Fibroblast of lung (primary cell): ENCODE measurements at regions not wholly inside any gene's neighbourhood (a gene's known extent, or its start where the extent isn't known, plus 50 kb on each side); places are given as distances from the start of the nearest gene placed in this dataset.
"Not testable (repeated sequence)": the region's sequence is repeated elsewhere in the genome, so short reads cannot be mapped to it uniquely, and the experiment has no call there.

Experiments used
- DNase-seq, 2 donors: peaks; one replicate each; pipeline versions ENCODE4 v3.0.0 to v3.0.0-alpha.2; 2010; ENCODE audit warnings: low read depth in 2 of 2
- H2AFZ ChIP-seq: 2 replicates; pipeline ENCODE4 v1.5.1; 2012; ENCODE audit warnings: low read length, control low read depth, inconsistent platforms
- H3K27ac ChIP-seq: 2 replicates; pipeline ENCODE4 v1.5.1; 2011; ENCODE audit warnings: low read length, control low read depth; ENCODE audit not compliant: insufficient read depth
- H3K27me3 ChIP-seq: 2 replicates; pipeline ENCODE4 v1.5.1; 2011; ENCODE audit warnings: mild to moderate bottlenecking, low read length; ENCODE audit not compliant: control insufficient read depth, insufficient read depth
- H3K36me3 ChIP-seq: 2 replicates; pipeline ENCODE4 v1.5.1; 2011; ENCODE audit warnings: low read length; ENCODE audit not compliant: control insufficient read depth, insufficient read depth
- H3K4me1 ChIP-seq: 2 replicates; pipeline ENCODE4 v1.5.1; 2011; ENCODE audit warnings: low read length; ENCODE audit not compliant: control insufficient read depth, insufficient read depth; ENCODE audit errors: extremely low read depth
- H3K4me2 ChIP-seq: 2 replicates; pipeline ENCODE4 v1.5.1; 2011; ENCODE audit warnings: low read length, control low read depth; ENCODE audit not compliant: insufficient read depth; ENCODE audit errors: extremely low read depth
- H3K4me3 ChIP-seq, 4 experiments: fragments of 200-600 bp in 1 of 4; sonication (generic) in 1 of 4; replicated peaks in 1 of 4; 2 replicates each; pipeline ENCODE4 v1.5.1; 2011 to 2016; ENCODE audit warnings: low read length in 4 of 4, low read depth in 3 of 4, mild to moderate bottlenecking in 3 of 4, control low read depth in 2 of 4, inconsistent platforms in 1 of 4, mixed read lengths in 1 of 4; ENCODE audit not compliant: insufficient read depth in 1 of 4; ENCODE audit errors: control extremely low read depth in 1 of 4
- H3K79me2 ChIP-seq: 2 replicates; pipeline ENCODE4 v1.5.1; 2012; ENCODE audit warnings: mild to moderate bottlenecking, low read length, inconsistent platforms; ENCODE audit not compliant: control insufficient read depth, insufficient read depth
- H3K9ac ChIP-seq: 2 replicates; pipeline ENCODE4 v1.5.1; 2011; ENCODE audit warnings: mild to moderate bottlenecking, low read length, control low read depth; ENCODE audit not compliant: insufficient read depth
- H3K9me3 ChIP-seq: 2 replicates; pipeline ENCODE4 v1.5.1; 2012; ENCODE audit warnings: low read depth, low read length; ENCODE audit not compliant: control insufficient read depth, insufficient read depth
- H4K20me1 ChIP-seq: 2 replicates; pipeline ENCODE4 v1.5.1; 2011; ENCODE audit warnings: low read length; ENCODE audit not compliant: control insufficient read depth, insufficient read depth; ENCODE audit errors: extremely low read depth
- EZH2 ChIP-seq: IDR thresholded peaks from 2 replicates; pipeline ENCODE4 v1.5.1; 2012; ENCODE audit warnings: low read length, control low read depth, mild to moderate bottlenecking; ENCODE audit errors: missing control alignments
- TF ChIP-seq, protein P1 (sequence below), 2 donors: IDR thresholded peaks in 1 of 2; conservative IDR thresholded peaks in 1 of 2; 1 replicate in 1 of 2; 2 replicates in 1 of 2; pipeline ENCODE4 v1.5.1; 2011 to 2012; ENCODE audit warnings: low read length in 2 of 2, control low read depth in 1 of 2, inconsistent platforms in 1 of 2, low read depth in 1 of 2, mild to moderate bottlenecking in 1 of 2

DNA sequence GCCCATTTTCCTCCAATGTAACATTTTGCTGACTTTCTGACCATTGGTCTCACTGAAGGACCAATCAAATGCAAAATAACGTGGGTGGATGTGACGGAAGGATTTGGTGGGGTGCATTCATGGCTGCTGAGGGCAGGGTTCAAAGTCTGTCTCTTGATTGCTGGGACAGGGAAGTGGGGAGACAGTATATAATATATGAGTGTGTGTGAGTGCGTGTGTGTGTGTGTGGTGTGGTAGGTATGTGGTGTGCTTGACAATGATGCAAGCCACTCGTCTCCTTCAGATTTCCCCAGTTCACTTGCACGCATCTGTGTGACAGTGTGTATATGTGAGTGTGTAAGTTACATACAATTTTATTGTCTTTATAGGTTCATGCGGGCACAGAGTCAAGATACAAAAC is 477.3 kb downstream of the DIRAS2 start:
- Histone ChIP-seq H2AFZ (no peak overlapping the region), H3K4me3 (no peak overlapping the region), H3K9ac (no peak overlapping the region), H3K27me3 (no peaks in the 10 kb centered on the region), H3K79me2 (no peaks in the 10 kb centered on the region), H4K20me1 (no peaks in the 10 kb centered on the region), H3K27ac (no peak overlapping the region), H3K9me3 (no peaks in the 10 kb centered on the region), H3K4me1 (no peaks in the 10 kb centered on the region), H3K36me3 (no peaks in the 10 kb centered on the region), H3K4me2 (no peak overlapping the region)
- TF ChIP-seq, protein P1, sequence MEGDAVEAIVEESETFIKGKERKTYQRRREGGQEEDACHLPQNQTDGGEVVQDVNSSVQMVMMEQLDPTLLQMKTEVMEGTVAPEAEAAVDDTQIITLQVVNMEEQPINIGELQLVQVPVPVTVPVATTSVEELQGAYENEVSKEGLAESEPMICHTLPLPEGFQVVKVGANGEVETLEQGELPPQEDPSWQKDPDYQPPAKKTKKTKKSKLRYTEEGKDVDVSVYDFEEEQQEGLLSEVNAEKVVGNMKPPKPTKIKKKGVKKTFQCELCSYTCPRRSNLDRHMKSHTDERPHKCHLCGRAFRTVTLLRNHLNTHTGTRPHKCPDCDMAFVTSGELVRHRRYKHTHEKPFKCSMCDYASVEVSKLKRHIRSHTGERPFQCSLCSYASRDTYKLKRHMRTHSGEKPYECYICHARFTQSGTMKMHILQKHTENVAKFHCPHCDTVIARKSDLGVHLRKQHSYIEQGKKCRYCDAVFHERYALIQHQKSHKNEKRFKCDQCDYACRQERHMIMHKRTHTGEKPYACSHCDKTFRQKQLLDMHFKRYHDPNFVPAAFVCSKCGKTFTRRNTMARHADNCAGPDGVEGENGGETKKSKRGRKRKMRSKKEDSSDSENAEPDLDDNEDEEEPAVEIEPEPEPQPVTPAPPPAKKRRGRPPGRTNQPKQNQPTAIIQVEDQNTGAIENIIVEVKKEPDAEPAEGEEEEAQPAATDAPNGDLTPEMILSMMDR (conservative IDR thresholded peaks at IDR 0.05 in 1 of 2, IDR thresholded peaks at IDR 0.05 in 1 of 2; ENCODE audit: low read depth in 1 of 2, low read length in 2 of 2): no peak
- no peak for TF ChIP-seq EZH2
- DNase-seq: no peak

GRCh38 chr9:90166374-90166773 is 476.2 kb downstream of the DIRAS2 start:
- not testable (repeated sequence) for H3K4me3 ChIP-seq, H3K4me1 ChIP-seq, H3K27me3 ChIP-seq, H3K4me2 ChIP-seq, H3K9ac ChIP-seq, H3K36me3 ChIP-seq, H3K27ac ChIP-seq, H2AFZ ChIP-seq, H4K20me1 ChIP-seq, H3K9me3 ChIP-seq, H3K79me2 ChIP-seq, DNase-seq

DNA sequence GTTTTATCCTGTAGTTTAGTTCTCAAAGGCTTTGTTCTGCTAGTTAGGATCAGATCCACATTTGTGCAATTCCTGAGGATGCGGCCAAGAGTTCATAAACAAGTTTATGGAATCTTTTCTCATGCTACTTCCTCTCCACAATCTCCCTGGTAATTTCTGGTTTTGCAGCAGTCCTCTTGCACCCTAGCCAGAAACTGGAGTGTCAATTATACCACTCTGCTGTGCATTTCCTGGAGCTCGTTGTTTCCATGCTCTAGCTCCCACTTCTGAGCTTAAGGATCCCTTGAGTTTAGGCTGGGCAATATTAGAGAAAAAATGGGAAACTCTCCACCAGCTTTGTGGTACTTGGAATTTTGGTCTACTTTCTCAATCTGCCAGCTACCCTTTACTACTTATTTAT is 474.7 kb downstream of the DIRAS2 start:
- H3K9me3 ChIP-seq: no peaks in the 10 kb centered on the region
- H3K27ac ChIP-seq: no peak overlapping the region
- no peaks in the 10 kb centered on the region for H4K20me1 ChIP-seq
- H3K4me1 ChIP-seq: no peaks in the 10 kb centered on the region
- no peaks in the 10 kb centered on the region for H3K27me3 ChIP-seq
- TF ChIP-seq EZH2: no peak
- TF ChIP-seq, protein P1 (conservative IDR thresholded peaks at IDR 0.05 in 1 of 2, IDR thresholded peaks at IDR 0.05 in 1 of 2; ENCODE audit: low read depth in 1 of 2, low read length in 2 of 2): no peak
- no peaks in the 10 kb centered on the region for H3K36me3 ChIP-seq
- DNase-seq: no peak
- no peak overlapping the region for H3K9ac ChIP-seq
- no peak overlapping the region for H3K4me3 ChIP-seq
- H3K4me2 ChIP-seq: no peak overlapping the region
- H2AFZ ChIP-seq: no peak overlapping the region
- H3K79me2 ChIP-seq: no peaks in the 10 kb centered on the region

GRCh38 chr9:90169490-90169889 is 473.1 kb downstream of the DIRAS2 start:
- Histone ChIP-seq H3K27ac (no peak overlapping the region), H3K4me3 (no peak overlapping the region), H3K4me1 (no peaks in the 10 kb centered on the region), H2AFZ (no peak overlapping the region), H3K36me3 (no peaks in the 10 kb centered on the region), H3K79me2 (no peaks in the 10 kb centered on the region), H3K27me3 (no peaks in the 10 kb centered on the region), H3K9me3 (no peaks in the 10 kb centered on the region), H4K20me1 (no peaks in the 10 kb centered on the region), H3K4me2 (no peak overlapping the region), H3K9ac (no peak overlapping the region)
- DNase-seq: no peak
- TF ChIP-seq, protein P1 (conservative IDR thresholded peaks at IDR 0.05 in 1 of 2, IDR thresholded peaks at IDR 0.05 in 1 of 2; ENCODE audit: low read depth in 1 of 2, low read length in 2 of 2): no peak

- H3K9me3 ChIP-seq, H3K79me2 ChIP-seq, H3K9ac ChIP-seq, DNase-seq, H3K36me3 ChIP-seq, H4K20me1 ChIP-seq, H3K27ac ChIP-seq, H3K4me2 ChIP-seq, H3K27me3 ChIP-seq, H3K4me3 ChIP-seq, H2AFZ ChIP-seq, H3K4me1 ChIP-seq: not testable (repeated sequence)
Measured at GRCh38 chr9:90173935-90174334, 468.7 kb downstream of the DIRAS2 start.
